ENCODE measurements at regions not wholly inside any gene's neighbourhood (a gene's known extent, or its start where the extent isn't known, plus 50 kb on each side); places are given as distances from the start of the nearest gene placed in this dataset.

GRCh38 chr22:49697047-49697446, 130.6 kb downstream of the BRD1 start:
- DNase-seq (ENCODE audit: insufficient read length, low spot score) (no peak), FAIRE-seq (no peak)
- TF ChIP-seq CTCF (IDR thresholded peaks at IDR 0.05; ENCODE audit: insufficient read depth, missing control alignments): no peak

GRCh38 chr22:49694462-49695260, 133.0 kb downstream of the BRD1 start:
- no peak for TF ChIP-seq CTCF (IDR thresholded peaks at IDR 0.05; ENCODE audit: insufficient read depth, missing control alignments)
- FAIRE-seq (no peak), DNase-seq (ENCODE audit: insufficient read length, low spot score) (no peak)

- DNase-seq (ENCODE audit: insufficient read length, low spot score) (no peak), FAIRE-seq (no peak)
- TF ChIP-seq CTCF (IDR thresholded peaks at IDR 0.05; ENCODE audit: insufficient read depth, missing control alignments): no peak
Observed at GRCh38 chr22:49693848-49694247, 133.8 kb downstream of the BRD1 start.

- TF ChIP-seq CTCF (IDR thresholded peaks at IDR 0.05; ENCODE audit: insufficient read depth, missing control alignments): no peak
- no peak for FAIRE-seq
- no peak for DNase-seq (ENCODE audit: insufficient read length, low spot score)
Observed at GRCh38 chr22:49693416-49693815, 134.3 kb downstream of the BRD1 start.

- FAIRE-seq (no peak), DNase-seq (ENCODE audit: insufficient read length, low spot score) (no peak)
- no peak for TF ChIP-seq CTCF (IDR thresholded peaks at IDR 0.05; ENCODE audit: insufficient read depth, missing control alignments)
Observed at GRCh38 chr22:49692499-49693225, 135.0 kb downstream of the BRD1 start.

GRCh38 chr22:49691256-49691655, 136.4 kb downstream of the BRD1 start:
- FAIRE-seq (no peak), DNase-seq (ENCODE audit: insufficient read length, low spot score) (no peak)
- no peak for TF ChIP-seq CTCF (IDR thresholded peaks at IDR 0.05; ENCODE audit: insufficient read depth, missing control alignments)

- no peak for FAIRE-seq
- no peak for TF ChIP-seq CTCF (IDR thresholded peaks at IDR 0.05; ENCODE audit: insufficient read depth, missing control alignments)
- no peak for DNase-seq (ENCODE audit: insufficient read length, low spot score)
Observed at GRCh38 chr22:49690454-49690853, 137.2 kb downstream of the BRD1 start.

All from D721Med (cell line).